ENCODE measurements at regions not wholly inside any gene's neighbourhood (a gene's known extent, or its start where the extent isn't known, plus 50 kb on each side); places are given as distances from the start of the nearest gene placed in this dataset.

DNA sequence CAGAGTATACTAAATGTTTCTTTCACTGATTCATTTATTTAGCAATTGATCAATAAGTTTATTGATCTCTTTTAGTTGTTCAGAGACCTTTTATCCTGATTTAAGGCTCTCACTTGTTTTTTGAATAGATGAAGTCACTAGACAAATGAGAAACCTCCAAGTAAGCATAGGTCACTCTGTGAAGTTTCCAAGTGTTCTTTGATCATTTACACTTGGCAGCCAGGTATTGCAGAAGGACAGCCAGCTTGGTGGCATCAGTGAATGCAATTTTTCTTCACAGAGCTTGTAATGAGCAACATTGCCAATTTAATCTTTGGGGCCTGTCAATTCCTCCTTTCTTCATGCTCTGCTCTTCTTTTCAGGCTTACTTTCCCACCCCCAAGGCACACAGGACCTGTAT lies 413.0 kb downstream of the OMA1 start:
- Mint-ChIP-seq H3K27me3 (ENCODE audit: low read depth) (peaks cover 1% of the 10 kb centered on the region), H3K36me3 (ENCODE audit: low read depth) (no peaks in the 10 kb centered on the region), H3K27ac (ENCODE audit: unreplicated experiment) (no peak overlapping the region), H3K4me1 (ENCODE audit: low read depth) (no peaks in the 10 kb centered on the region), H3K9me3 (ENCODE audit: low read depth) (peaks cover 10% of the 10 kb centered on the region), H3K4me3 (ENCODE audit: unreplicated experiment) (no peak overlapping the region)
- DNase-seq (ENCODE audit: low spot score): no peak
- TF ChIP-seq CTCF (IDR thresholded peaks at IDR 0.05): no peak

GRCh38 chr1:58123051-58123450 lies 423.5 kb downstream of the OMA1 start:
- no peak for DNase-seq (ENCODE audit: low spot score)
- no peak overlapping the region for H3K27ac Mint-ChIP-seq (ENCODE audit: unreplicated experiment)
- H3K9me3 Mint-ChIP-seq (ENCODE audit: low read depth): no peaks in the 10 kb centered on the region
- no peaks in the 10 kb centered on the region for H3K36me3 Mint-ChIP-seq (ENCODE audit: low read depth)
- TF ChIP-seq CTCF (IDR thresholded peaks at IDR 0.05): no peak
- H3K4me3 Mint-ChIP-seq (ENCODE audit: unreplicated experiment): no peak overlapping the region
- no peaks in the 10 kb centered on the region for H3K4me1 Mint-ChIP-seq (ENCODE audit: low read depth)
- H3K27me3 Mint-ChIP-seq (ENCODE audit: low read depth): no peaks in the 10 kb centered on the region

DNA sequence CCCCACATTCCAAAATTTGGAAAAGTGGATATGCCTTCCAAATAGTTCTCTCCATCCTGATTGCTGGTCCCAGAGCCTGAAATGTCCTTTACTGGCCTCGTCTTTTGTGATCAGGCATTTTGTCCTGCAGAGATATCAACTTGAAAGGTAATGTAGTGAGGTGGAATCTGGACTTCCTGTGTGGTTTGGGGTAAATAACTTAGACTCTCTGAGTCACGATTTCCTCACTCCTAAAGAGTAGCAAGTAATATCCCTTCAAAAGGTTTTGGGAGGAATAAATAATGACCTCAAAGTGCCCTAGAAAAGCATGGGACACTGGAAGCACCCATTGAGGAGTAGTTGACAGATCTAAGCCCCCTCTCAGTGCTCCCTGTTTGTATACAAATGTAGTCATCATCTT lies 426.6 kb downstream of the OMA1 start:
- Mint-ChIP-seq H3K27ac (ENCODE audit: unreplicated experiment) (no peak overlapping the region), H3K27me3 (ENCODE audit: low read depth) (no peaks in the 10 kb centered on the region), H3K4me3 (ENCODE audit: unreplicated experiment) (no peak overlapping the region), H3K4me1 (ENCODE audit: low read depth) (no peaks in the 10 kb centered on the region), H3K36me3 (ENCODE audit: low read depth) (no peaks in the 10 kb centered on the region), H3K9me3 (ENCODE audit: low read depth) (peaks cover 3% of the 10 kb centered on the region)
- no peak for DNase-seq (ENCODE audit: low spot score)
- no peak for TF ChIP-seq CTCF (IDR thresholded peaks at IDR 0.05)

DNA sequence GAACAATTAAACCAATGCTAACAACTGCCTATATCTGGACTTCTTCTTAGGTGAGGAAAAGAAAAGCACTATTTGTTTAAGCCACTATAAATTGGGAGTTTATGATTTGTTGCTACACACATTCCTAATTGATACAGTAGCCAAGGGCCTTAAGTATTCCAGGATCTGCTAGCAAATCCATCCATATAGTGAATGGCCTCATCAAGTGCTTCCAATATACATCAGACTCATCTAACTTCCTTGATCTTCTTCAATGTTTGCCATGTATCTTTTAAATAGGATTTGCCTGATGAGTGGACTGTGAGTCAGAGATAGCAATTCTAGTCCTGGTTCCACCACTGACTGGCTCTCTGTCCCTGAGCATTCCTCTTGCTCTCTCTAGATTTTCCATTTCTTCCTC lies 430.2 kb downstream of the OMA1 start:
- Mint-ChIP-seq H3K9me3 (ENCODE audit: low read depth) (peaks cover 11% of the 10 kb centered on the region), H3K4me1 (ENCODE audit: low read depth) (no peaks in the 10 kb centered on the region), H3K36me3 (ENCODE audit: low read depth) (no peaks in the 10 kb centered on the region), H3K4me3 (ENCODE audit: unreplicated experiment) (no peak overlapping the region), H3K27ac (ENCODE audit: unreplicated experiment) (no peak overlapping the region), H3K27me3 (ENCODE audit: low read depth) (no peaks in the 10 kb centered on the region)
- no peak for TF ChIP-seq CTCF (IDR thresholded peaks at IDR 0.05)
- no peak for DNase-seq (ENCODE audit: low spot score)

- H3K27ac Mint-ChIP-seq (ENCODE audit: unreplicated experiment): no peak overlapping the region
- peaks cover 2% of the 10 kb centered on the region for H3K27me3 Mint-ChIP-seq (ENCODE audit: low read depth)
- no peak for DNase-seq (ENCODE audit: low spot score)
- TF ChIP-seq CTCF (IDR thresholded peaks at IDR 0.05): no peak
- H3K9me3 Mint-ChIP-seq (ENCODE audit: low read depth): peaks cover 7% of the 10 kb centered on the region
- H3K4me1 Mint-ChIP-seq (ENCODE audit: low read depth): no peaks in the 10 kb centered on the region
- no peaks in the 10 kb centered on the region for H3K36me3 Mint-ChIP-seq (ENCODE audit: low read depth)
- no peak overlapping the region for H3K4me3 Mint-ChIP-seq (ENCODE audit: unreplicated experiment)
Measured at GRCh38 chr1:58109646-58110200, 436.8 kb downstream of the OMA1 start.

All from chondrocyte (in vitro differentiated cells).